HuH-7.5 (cell line): ENCODE measurements at regions not wholly inside any gene's neighbourhood (a gene's known extent, or its start where the extent isn't known, plus 50 kb on each side); places are given as distances from the start of the nearest gene placed in this dataset.
A peak's percentile ranks its signal among the peaks of the same experiment; 100 is the strongest.

ENCODE experiments used
- DNase-seq: peaks from one replicate; pipeline ENCODE4 v3.0.0; 2011; ENCODE audit warnings: low spot score

DNA sequence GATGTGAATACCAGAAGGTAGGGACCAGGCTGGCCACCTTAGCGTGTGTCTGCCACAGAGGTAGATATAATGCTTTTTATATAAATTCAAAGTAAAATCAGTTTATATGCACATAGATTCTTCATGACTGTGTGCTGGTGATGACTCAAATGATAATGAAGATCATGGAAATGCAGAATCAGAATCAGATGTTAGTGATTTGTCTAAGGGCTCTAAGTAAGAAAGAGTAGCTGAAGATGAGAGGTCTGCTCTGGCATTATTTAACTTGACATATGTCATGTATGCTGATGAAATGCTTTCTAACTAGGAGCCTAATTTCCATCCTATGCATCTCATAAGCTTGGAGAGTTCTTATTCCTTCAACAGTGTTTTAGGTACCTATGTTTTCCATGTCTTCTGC, 50.3 kb upstream of the DPH6 start:
- DNase-seq = no peak

DNA sequence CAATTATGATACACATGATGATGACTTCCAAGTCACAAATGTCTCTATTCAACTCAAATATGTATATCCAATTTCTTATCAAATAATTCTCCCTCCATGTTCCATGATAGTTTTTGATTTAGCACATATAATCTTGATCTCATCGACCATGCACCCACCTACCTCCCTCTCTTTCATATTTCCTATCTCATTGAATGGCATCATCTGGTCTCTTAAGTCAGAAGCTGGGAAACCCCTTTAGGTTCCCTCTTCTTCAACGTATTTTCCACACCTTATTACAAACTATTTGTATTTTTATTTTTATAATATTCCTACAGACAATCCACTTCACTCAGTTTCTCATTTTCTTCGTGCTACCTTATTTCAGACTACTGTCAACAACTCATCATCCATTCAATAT, 56.9 kb upstream of the DPH6 start:
- DNase-seq = no peak

DNA sequence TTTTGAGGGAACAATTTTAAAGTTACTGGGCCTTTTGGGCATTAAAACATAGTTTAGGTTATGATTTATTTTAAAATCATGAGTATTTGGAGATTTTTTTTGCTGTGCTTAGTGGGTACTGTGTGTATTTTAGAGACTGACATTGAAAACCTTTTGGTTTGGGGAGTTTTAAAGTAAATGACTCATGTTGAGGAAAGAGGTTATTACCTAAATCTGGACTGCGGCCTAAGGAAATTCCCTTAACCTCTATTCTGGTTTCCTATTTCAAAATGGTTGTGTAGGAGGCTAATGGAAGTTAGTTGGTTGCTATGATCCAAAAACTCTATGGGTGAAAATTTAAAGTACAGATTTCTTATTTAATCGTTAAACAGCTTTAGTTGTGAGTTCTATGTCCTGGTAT, 57.3 kb upstream of the DPH6 start:
- DNase-seq = no peak

DNA sequence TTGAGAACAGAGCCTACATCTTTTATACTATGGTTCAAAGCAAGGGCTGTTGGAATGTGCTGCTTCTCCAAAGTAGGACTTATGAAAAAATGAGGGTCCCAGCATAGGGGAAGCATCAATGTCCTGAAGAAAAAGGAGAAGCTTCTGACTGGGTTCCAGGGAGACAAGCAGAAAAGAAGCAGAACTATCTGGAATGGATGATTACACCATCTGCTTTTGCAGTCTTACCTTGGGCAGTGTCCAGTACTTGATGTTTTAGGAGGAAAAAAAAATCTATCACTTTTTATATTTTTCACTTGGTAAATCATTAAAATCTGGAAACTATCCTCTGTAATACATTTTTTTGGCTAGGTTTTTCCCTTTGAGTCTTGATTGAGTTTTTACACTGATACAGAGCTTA, 57.9 kb upstream of the DPH6 start:
- DNase-seq = no peak

DNA sequence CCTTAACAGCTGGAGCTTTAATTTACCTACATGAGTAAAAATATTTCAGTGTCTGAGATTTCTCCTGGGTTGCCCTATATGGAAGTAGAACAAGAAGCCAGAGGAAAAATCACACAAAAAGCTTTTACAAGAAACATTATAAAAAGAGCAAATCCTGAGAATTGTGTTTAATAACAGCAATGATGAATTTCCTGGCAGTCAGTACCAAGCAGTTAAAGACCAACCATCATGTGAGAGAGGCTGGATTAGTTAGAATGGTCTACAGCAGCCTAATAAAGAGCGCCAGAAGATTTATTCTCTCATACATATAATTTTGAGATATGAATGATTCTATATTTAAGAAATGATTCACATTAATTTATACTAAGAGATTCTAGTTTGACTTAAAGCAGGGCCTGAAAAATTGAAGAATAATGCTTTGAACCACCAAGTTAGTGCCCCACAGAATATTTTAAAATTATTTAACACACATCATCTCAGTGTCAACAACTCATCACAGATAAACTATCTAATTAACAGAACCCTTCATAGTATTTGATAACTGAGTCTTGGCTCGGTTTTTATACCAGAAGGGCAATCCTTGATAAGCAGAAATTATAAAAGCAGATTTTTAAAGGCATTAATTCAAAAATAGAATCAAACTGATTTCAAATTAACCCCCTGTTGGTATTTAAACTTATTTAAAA, 59.9 kb upstream of the DPH6 start:
- no peak for DNase-seq

- no peak for DNase-seq
Measured at GRCh38 chr15:35606450-35606779, 60.5 kb upstream of the DPH6 start.

DNA sequence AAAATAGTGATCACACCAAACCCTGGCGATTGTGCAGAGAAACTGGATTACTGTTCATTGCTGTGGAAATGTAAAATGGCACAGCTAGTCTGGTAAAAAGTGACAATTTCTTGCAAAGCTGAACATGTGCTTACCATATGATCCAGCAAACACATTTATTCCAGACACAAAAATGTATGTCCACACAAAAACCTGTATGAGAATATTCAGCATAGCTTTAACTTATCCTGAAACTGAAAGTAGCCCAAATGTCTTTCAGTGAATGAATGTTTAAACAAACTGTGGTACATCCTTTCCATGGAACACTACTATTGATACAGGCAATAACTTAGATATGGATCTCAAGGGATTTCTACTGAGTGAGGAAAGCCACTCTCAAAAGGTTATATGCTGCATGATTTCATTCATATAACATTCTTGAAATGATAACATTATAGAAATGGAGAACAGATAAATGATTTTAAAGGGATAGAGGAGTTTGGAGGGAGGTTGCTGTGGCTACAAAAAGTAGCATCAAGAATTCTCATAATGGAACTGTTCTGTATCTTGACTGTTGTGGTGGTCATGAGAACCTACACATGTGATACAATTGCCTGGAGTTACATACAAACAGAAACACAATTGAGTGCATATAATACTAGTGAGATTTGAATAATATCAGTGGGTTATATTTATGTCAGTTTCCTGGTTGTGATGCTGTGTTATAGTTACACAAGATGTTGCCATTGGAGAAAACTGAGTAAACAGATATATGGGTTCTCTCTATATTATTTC, 70.7 kb upstream of the DPH6 start:
- no peak for DNase-seq

DNA sequence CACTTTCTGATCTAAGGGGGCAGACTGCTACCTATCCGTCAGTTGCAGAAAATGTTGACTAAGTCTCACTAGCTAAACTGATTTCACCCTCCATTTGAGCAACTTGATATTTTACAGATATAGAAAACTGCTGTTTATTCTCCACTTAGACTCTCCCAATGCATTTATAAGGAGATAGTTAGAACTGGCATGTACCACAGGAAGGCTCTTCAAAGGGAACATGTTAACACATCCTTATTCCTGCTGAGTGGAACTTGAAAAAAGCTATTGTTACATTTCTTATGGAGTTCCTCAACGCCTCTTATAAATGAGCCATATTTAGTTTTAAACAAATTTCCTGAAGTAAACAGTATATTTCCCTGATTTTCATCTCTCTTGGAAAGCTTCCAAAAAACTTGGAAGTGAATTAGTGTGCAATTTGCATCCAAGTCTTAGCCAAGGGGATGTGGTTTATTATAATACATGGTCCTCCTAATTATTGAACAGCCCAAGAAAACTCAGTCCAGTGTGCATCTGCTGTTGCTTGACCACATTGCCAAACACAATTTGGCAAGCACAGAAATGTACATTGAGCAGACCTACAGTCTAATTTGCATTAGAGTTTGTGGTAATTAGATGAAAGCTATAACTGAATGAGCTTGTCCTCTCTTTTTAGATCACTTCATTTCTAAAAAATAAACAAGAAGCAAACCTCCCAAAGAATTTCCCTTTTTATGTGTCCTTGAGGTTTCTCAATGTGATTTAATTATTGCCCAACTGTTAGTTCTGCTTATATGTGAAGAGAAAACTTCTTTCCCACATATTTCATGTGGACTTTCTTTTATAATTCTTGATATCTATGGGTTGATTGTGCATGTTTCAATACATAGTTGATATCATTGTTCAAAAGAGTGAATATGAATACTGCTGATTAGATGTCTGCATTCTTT, 72.6 kb upstream of the DPH6 start:
- no peak for DNase-seq

DNA sequence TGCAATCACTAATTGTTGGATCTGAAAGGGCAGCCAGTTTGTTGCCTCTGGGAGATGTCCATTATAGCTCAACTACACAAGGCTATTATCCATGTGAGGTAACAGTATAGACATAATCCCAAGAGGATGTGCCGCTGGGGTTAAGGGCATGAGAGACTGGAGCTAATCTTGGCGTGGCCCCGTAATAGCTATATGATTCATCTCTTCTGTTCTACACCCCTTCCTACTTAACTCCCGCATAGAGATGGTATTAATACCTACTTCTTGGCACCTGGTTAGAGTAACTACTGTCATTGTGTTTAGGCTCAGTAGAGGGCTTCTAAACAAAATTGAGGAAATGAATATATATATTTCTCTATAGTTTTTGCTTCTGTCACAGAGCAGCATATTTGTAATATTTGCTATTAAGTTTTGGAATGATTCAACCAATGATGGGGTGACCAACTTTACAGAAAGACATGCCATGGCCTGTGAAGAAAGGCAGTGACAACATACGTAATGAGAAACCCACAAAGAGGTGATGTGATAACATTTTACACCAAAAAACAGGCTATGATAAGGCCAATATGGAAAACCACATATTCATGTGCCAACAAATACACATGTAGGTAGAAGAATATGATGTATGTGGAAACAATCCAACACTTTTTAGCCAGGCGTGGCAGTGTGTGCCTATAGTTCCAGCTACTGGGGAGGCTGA, 76.8 kb upstream of the DPH6 start:
- DNase-seq = no peak

- DNase-seq = no peak
Measured at GRCh38 chr15:35624881-35625280, 78.9 kb upstream of the DPH6 start.

DNA sequence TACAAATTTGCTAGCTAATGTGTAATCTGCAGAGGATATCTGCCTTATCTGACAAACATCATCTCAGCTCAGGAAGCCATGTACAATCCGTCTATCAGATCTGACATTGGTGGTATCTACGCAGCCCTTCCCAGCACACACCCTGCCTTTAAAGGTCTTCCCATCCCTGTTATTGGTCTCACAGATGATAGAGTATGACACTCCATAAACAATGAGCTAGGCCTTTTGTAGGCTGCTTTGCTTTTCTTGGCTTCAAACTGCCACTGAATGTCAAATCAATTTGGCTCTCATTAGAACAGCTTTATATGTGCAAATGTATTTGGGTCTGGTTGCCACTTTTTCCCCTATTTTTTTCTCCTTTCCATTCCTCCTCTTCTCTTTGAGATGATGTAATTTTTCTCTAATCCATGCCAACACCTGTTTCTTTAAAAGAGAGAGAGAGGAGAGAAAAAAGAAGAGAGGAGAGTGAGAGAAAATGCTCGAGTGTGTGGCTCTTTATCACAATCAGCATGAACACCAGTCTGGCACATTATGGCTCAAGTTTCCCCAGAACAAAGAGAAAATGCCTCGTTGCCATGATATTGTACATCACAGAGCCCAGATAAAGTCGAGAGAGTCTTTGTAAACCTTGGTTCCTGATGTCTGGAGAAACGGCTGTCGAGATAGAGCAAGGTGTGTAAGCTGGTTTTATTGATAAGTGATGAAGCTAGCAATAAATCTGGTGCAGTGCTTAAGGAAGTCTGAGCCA, 80.8 kb upstream of the DPH6 start:
- no peak for DNase-seq

- no peak for DNase-seq
Measured at GRCh38 chr15:35627696-35628095, 81.7 kb upstream of the DPH6 start.

DNA sequence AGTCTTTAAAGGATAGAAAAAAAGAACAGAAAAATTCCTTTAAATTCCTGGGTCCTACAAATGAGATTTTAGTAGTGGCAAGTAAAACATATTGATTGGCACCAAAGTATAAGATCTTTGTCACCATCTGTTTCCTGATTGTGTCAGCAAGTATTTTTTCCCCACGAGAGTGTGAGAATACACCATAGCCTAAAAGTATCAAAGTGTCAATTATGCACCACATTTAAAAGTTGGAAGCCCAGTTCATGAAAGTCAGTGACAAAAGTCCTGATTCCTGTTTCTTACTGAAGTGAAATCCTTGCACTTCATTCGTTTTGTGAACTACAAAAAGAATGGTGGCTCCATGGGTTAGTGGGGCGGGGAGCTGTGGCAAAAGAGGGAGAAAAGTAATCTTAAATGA, 83.8 kb upstream of the DPH6 start:
- DNase-seq = no peak

DNA sequence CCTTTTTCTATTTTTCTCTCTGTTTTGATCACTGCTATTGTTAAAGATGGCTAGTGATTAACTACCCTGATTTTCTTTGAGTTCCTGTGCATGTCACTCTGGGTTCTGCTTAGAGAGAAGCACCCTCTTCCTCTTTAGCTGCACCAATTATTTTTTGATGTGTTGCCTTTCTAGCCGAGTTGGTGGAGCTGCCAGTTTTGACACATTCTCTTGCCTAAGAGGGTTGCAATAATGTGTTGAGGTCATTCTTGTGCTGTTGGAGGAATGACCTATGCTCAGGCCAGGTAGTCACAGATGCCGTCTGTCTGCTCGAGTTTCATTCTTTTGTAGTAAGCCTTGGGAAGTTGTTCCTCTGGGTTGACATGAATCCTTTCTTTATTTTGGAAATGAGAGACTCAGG, 84.6 kb upstream of the DPH6 start:
- peak; percentile 15 for DNase-seq

- no peak for DNase-seq
Measured at GRCh38 chr15:35630985-35631384, 85.0 kb upstream of the DPH6 start.

DNA sequence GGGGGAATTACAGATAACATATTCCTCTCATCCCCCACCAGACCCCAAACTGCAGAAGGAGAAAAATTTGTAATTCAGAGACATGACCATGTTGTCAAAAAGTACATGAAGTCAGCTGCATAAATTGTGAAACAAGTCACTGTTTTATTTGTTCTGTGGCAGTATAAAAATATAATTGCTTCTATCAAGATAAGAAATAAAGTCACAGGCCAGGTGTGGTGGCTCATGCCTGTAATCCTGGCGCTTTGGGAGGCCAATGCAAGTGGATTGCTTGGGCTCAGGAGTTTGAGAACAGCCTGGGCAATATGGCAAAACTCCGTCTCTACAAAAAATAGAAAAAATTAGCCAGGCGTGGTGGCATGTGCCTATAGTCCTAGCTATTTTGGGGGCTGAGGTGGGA, 87.7 kb upstream of the DPH6 start:
- no peak for DNase-seq

DNA sequence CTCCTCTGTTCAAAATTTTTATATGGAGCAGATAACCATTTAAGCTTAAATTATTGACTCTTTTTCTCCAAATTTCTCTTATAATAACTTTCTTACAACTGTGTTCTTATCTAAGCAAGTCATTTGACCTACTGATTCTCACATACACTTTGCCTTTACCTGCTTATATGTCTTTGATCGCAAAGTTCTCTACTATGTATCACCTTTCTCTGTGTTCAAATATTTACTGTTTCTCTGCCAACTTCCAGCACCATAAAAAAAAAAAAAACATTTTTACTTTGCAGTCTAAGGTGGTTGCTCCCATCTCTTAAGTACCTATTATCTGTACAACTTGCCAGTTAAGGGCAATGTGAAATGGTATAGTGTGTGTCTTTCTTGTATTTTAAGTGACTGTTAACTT, 100.8 kb upstream of the DPH6 start:
- DNase-seq = no peak

GRCh38 chr15:35647303-35647702, 101.3 kb upstream of the DPH6 start:
- no peak for DNase-seq

- no peak for DNase-seq
Measured at GRCh38 chr15:35648941-35649340, 103.0 kb upstream of the DPH6 start.

DNA sequence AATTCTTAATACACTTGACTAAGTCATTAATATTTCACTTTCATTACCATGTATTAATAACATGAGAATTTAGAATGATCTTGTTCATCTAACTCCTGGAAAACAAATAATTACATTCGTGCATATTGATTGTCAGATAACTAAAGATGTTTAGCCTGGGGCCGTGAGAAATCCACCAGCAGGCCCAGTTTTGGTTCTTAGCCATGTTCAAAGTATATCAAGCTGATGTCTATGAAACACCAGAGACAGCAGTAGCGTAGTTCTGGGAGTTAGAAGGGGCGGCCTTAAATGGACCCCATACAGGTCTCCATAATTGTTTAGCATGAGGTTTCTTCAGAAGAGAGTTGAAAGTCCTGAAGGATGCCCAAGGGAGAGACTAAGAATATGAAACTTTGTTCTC, 103.6 kb upstream of the DPH6 start:
- DNase-seq = no peak

DNA sequence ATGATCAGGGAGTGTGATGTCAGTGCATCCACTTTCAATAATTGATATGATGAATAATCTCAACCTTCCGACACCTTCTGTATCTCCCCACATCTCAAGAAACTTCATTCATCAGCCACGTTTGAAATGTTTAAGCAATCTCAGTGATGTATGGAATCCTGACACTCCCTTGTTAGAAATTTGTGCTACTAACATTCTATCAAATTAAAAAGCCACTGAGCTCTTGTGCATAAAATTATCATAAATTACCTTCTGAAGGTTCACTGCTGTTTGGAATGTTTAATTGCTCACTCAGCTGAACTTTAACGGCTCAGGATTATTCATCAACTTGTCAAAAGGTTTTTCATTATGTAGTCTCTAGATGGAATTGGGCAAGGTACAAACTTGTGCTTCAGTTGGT, 108.4 kb upstream of the DPH6 start:
- DNase-seq = no peak
